ENCODE measurements at regions not wholly inside any gene's neighbourhood (a gene's known extent, or its start where the extent isn't known, plus 50 kb on each side); places are given as distances from the start of the nearest gene placed in this dataset.
"Not testable (repeated sequence)": the region's sequence is repeated elsewhere in the genome, so short reads cannot be mapped to it uniquely, and the experiment has no call there.

- no peak for DNase-seq (ENCODE audit: low spot score)
- intact Hi-C loops (cut with DNase I): no loop called here
Measured at GRCh38 chr13:105737688-105738087, 797.8 kb downstream of the EFNB2 start.

DNA sequence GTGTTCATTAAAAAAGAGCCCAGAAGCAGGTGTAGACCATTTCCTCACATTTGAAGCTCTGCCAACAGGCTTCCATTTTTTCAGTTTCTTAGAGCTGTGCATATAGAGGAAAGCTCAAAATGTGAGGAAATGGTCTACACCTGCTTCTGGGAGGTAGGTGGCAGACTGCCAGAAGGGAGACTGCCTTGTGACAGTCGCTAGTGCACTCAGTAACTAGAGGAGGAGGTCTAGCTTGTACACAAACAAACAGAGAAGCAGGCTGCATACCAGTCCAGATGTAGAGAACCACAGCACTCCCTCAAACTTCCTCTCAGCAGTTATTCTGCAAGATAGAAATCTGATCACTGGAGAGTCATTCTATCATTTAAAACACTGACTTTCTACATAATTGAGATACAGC is 800.2 kb downstream of the EFNB2 start:
- no peak for DNase-seq (ENCODE audit: low spot score)
- intact Hi-C loops (cut with DNase I): no loop called here

- intact Hi-C loops (cut with DNase I): no loop called here
- DNase-seq (ENCODE audit: low spot score): no peak
Measured at GRCh38 chr13:105732806-105733529, 802.5 kb downstream of the EFNB2 start.

DNA sequence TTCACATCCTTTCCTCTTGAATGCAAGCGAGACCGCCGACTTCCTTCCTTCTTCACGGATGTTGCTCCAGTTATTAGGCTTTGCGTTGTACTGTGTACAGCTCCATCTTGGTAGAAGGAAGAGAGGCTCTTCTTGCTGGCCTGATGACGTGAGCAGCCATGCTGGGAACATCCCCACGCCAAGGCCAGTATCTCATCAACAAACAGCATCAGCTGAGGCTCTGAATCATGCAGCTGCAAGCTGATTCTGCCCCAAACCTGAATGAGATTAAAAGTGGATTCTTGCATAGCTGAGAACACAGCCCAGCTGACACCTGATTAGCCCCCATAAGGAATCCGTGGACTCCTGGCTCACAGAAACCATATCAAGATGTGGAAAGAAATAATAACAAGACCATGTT is 809.6 kb downstream of the EFNB2 start:
- intact Hi-C loops (cut with DNase I): no loop called here
- no peak for DNase-seq (ENCODE audit: low spot score)

GRCh38 chr13:105721016-105721415 is 814.4 kb downstream of the EFNB2 start:
- intact Hi-C loops (cut with DNase I): no loop called here
- DNase-seq (ENCODE audit: low spot score): no peak

DNA sequence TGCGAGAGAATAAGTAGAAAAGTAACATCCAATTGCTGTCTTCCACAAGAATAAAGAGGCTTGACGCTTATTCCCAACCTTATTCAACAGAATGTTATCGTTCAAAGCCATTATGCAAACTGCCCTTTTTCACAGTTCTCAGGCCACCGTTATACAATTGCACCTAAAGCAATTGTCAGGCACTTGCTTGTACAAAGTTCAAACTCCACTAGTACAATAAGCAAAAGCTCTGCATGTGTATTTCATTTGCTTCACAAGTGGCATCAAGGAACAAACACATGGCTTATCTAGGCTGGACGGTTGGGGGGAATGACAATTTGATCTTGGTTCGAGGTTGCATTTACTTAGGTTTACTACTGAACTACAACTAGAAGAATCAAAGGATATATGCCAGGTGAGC is 815.6 kb downstream of the EFNB2 start:
- intact Hi-C loops (cut with DNase I): no loop called here
- no peak for DNase-seq (ENCODE audit: low spot score)

GRCh38 chr13:105709181-105709580 is 826.3 kb downstream of the EFNB2 start:
- DNase-seq (ENCODE audit: low spot score): no peak
- intact Hi-C loops (cut with DNase I): no loop called here

DNA sequence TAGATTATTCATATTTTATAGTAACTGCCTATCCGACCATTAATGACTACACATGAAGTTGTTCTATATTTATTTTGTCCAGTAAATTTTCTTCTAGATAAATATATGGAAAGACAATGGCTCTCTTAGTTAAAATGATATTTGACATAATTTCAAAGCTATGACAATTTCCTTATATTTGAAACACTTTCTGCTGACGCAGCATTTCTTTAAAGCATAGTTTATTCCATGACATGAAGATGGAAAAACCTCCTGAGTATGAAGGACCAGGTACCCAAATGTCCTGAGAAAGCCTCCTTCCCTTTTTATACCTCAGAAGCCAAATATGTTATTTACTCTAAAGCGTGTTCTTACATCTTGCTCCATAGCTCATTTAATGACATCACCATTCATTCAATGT is 831.6 kb downstream of the EFNB2 start:
- intact Hi-C loops (cut with DNase I): no loop called here
- DNase-seq (ENCODE audit: low spot score): no peak

- intact Hi-C loops (cut with DNase I): no loop called here
- no peak for DNase-seq (ENCODE audit: low spot score)
Measured at GRCh38 chr13:105702441-105702840, 833.0 kb downstream of the EFNB2 start.

- intact Hi-C loops (cut with DNase I): no loop called here
- DNase-seq (ENCODE audit: low spot score): no peak
Measured at GRCh38 chr13:105692769-105693168, 842.7 kb downstream of the EFNB2 start.

DNA sequence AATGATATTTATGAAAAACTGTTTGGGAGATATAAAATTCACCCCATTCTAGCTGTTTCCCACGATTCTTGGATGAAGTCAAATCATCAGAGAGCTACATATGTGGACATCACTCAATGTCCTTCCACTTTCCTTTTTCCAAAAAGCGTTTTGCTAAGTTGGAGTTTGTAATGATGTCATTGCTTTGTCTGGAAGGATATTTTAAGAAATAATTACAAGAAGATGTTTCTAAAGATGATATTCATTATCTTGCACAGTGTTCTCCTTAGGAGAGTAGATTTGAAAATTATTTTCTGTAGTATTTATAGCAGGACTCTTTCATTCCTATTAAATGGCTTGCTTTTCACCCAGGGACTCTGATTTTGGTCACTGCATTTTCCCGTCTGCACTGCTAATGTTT is 851.2 kb downstream of the EFNB2 start:
- DNase-seq (ENCODE audit: low spot score): no peak
- intact Hi-C loops (cut with DNase I): no loop called here

DNA sequence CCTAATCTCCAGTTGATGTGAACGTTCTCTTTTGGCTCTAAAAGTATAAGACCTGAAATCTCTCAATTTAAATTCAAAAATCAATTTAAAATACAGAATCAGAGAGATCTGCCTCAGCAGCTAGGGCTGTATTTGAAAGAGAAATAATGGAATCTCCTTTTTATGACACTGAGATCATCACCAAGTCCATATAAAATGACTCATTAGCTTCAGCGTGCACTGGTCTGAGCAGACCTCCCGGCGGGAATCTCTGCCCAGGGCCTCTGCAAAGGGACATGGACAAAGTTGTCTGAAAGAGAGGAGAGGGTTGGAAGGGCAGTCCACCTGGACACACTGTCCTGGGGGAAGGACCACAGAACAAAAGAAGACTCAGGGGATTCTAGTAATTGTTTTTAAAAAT is 855.6 kb downstream of the EFNB2 start:
- intact Hi-C loops (cut with DNase I): no loop called here
- DNase-seq (ENCODE audit: low spot score): no peak

DNA sequence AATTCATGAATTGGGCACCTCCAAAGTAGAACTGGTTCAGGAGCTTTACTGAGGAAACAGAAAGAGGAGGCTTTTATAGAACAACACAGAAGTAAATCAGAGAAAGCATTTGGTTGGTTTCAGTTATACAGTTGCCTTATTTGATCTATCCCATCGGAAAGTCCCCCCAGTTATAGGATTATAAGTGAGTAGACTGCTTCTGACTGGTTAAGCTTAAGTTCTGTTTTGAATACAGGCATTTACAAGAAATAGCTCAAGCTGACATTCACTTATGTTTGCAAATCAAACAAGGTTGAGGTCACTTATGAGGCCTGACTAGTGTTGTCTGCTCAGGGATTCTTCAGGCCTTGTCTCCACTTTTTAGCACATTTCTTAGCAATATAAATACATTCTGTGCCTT is 857.4 kb downstream of the EFNB2 start:
- no peak for DNase-seq (ENCODE audit: low spot score)
- intact Hi-C loops (cut with DNase I): no loop called here

- no peak for DNase-seq (ENCODE audit: low spot score)
- intact Hi-C loops (cut with DNase I): no loop called here
Measured at GRCh38 chr13:105672881-105673280, 862.6 kb downstream of the EFNB2 start.

DNA sequence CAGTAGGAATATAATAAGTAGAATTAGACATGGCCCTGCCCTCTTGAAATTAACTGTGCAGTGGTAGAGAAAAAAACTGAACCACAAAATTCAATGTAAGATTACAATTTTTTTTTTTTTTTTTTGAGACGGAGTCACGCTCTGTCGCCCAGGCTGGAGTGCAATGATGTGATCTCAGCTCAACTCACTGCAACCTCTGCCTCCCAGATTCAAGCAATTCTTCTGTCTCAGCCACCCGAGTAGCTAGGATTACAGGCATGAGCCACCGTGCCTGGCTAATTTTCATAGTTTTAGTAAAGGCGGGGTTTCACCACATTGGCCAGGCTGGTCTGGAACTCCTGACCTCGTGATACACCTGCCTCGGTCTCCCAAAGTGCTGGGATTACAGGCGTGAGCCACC is 864.3 kb downstream of the EFNB2 start:
- intact Hi-C loops (cut with DNase I); DNase-seq (ENCODE audit: low spot score): not testable (repeated sequence)

GRCh38 chr13:105670179-105670990 is 865.1 kb downstream of the EFNB2 start:
- intact Hi-C loops (cut with DNase I): no loop called here
- no peak for DNase-seq (ENCODE audit: low spot score)

DNA sequence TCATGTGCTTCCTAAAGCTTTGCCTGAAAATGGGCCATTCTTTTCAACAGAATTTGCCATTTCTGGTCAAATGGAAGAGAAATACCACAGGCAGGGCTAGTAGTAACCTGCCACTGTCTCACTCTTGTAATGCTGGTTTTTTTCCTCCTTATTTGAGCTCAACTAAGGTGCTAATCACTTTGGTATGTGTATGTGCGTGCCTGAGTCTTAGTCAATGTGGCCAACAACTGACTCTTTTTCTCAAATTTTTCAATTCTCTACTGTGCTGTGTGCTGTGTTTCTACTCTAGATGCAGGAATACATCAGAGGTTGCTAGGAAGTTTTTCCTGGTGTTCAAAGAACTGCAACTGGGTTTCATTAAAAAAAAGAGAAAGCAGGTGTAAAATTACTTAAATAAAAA is 870.2 kb downstream of the EFNB2 start:
- intact Hi-C loops (cut with DNase I): no loop called here
- no peak for DNase-seq (ENCODE audit: low spot score)

- intact Hi-C loops (cut with DNase I): no loop called here
- DNase-seq (ENCODE audit: low spot score): no peak
Measured at GRCh38 chr13:105663182-105663581, 872.3 kb downstream of the EFNB2 start.

DNA sequence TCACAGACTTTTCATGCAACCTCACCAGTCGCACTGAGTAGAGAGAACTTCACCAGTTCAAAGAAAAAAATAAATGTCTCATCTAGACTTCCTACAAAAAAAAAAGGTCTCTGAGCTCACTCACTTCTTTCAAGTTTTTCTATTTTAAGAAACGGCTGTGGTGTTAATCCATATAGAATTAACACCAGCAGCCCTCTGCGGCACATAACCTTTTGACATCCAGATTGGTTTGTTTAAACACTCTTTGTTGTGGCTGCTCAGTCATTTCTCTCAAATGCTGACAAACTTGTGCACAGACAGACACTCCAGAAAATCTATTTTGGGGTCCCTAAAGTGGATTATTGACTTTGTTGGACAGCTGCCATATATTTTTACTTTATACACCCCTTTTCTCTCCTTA is 874.9 kb downstream of the EFNB2 start:
- DNase-seq (ENCODE audit: low spot score): no peak
- intact Hi-C loops (cut with DNase I): no loop called here

GRCh38 chr13:105658431-105658830 is 877.0 kb downstream of the EFNB2 start:
- intact Hi-C loops (cut with DNase I): no loop called here
- DNase-seq (ENCODE audit: low spot score): no peak

GRCh38 chr13:105655046-105655445 is 880.4 kb downstream of the EFNB2 start:
- intact Hi-C loops (cut with DNase I): no loop called here
- no peak for DNase-seq (ENCODE audit: low spot score)

Measured in cardiac septum (tissue), 1 donor.